HFFc6 (cell line): ENCODE measurements at regions not wholly inside any gene's neighbourhood (a gene's known extent, or its start where the extent isn't known, plus 50 kb on each side); places are given as distances from the start of the nearest gene placed in this dataset.

Experiments used
- DNase-seq: peaks from one replicate; pipeline ENCODE4 v3.0.0-alpha.2; 2018
- H3K27ac Mint-ChIP-seq: 2 replicates; pipeline ENCODE4 v1.8.0; 2020; ENCODE audit warnings: mild to moderate bottlenecking, mixed read lengths
- H3K27me3 Mint-ChIP-seq: 2 replicates; pipeline ENCODE4 v1.8.0; 2021; ENCODE audit warnings: mild to moderate bottlenecking, moderate library complexity, mixed read lengths; ENCODE audit not compliant: insufficient read depth
- H3K36me3 Mint-ChIP-seq: 2 replicates; pipeline ENCODE4 v1.8.0; 2021; ENCODE audit warnings: low read depth, mixed read lengths
- H3K4me1 Mint-ChIP-seq: 2 replicates; pipeline ENCODE4 v1.8.0; 2020; ENCODE audit warnings: low read depth, mixed read lengths
- H3K4me3 Mint-ChIP-seq: 2 replicates; pipeline ENCODE4 v1.8.0; 2020; ENCODE audit warnings: mild to moderate bottlenecking, moderate library complexity, mixed read lengths
- H3K9me3 Mint-ChIP-seq: 2 replicates; pipeline ENCODE4 v1.8.0; 2020; ENCODE audit warnings: mild to moderate bottlenecking, mixed read lengths
- TF ChIP-seq, protein P1 (sequence below): fragments of 200-600 bp; sonication (generic); IDR thresholded peaks from 2 replicates; pipeline ENCODE4 v1.5.0; 2021; ENCODE audit warnings: antibody characterized with exemption, mild to moderate bottlenecking

DNA sequence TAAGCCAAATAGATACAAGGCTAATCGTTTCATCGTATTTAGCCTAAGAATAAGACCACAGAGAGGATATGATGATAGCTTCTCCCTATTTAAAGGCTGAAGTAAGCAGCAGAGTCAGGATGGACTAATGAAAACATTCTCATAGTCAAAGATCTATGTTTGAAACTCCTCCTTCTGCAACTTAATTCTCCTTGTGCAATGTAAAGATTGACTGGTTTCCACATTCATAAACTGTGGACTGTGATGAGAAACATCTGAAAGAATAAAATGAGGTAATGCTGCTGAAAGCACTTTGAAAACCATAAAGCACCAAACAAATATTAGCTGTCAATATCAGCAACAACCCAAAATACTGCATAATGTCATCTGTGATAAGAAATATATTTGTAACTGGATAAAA lies 361.9 kb downstream of the CSNK1G3 start:
- H3K4me1 Mint-ChIP-seq = peaks cover 17% of the 10 kb centered on the region
- H3K36me3 Mint-ChIP-seq = no peaks in the 10 kb centered on the region
- DNase-seq = no peak
- no peaks in the 10 kb centered on the region for H3K9me3 Mint-ChIP-seq
- H3K27ac Mint-ChIP-seq = no peak overlapping the region
- H3K27me3 Mint-ChIP-seq = no peaks in the 10 kb centered on the region; the same call in 1 of the 2 replicates
- TF ChIP-seq, protein P1, sequence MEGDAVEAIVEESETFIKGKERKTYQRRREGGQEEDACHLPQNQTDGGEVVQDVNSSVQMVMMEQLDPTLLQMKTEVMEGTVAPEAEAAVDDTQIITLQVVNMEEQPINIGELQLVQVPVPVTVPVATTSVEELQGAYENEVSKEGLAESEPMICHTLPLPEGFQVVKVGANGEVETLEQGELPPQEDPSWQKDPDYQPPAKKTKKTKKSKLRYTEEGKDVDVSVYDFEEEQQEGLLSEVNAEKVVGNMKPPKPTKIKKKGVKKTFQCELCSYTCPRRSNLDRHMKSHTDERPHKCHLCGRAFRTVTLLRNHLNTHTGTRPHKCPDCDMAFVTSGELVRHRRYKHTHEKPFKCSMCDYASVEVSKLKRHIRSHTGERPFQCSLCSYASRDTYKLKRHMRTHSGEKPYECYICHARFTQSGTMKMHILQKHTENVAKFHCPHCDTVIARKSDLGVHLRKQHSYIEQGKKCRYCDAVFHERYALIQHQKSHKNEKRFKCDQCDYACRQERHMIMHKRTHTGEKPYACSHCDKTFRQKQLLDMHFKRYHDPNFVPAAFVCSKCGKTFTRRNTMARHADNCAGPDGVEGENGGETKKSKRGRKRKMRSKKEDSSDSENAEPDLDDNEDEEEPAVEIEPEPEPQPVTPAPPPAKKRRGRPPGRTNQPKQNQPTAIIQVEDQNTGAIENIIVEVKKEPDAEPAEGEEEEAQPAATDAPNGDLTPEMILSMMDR = no peak
- no peak overlapping the region for H3K4me3 Mint-ChIP-seq

DNA sequence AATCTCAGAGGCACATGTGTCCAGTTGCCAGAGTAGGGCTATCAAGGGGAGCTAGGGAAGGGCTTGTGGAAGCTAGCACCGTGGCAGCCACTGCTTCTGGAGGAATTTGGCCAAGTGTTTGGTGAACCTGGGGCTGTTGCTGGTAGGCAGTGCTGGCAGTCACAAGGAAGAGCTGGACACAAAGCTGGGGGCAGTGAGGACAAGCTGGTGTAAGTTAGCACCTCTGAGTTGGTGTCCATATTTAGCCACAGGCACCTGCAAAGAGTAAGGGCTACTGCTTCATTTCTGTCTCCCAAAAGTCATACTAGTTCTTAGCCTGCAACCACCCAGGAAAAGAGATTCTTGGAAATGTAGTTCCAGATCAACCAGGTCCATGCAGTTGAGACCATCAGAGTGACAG lies 359.4 kb downstream of the CSNK1G3 start:
- Mint-ChIP-seq H3K27ac (no peak overlapping the region), H3K36me3 (no peaks in the 10 kb centered on the region), H3K9me3 (no peaks in the 10 kb centered on the region), H3K4me3 (no peak overlapping the region), H3K4me1 (peaks cover 17% of the 10 kb centered on the region), H3K27me3 (no peaks in the 10 kb centered on the region; the same call in none of the 2 replicates)
- TF ChIP-seq, protein P1 = no peak
- DNase-seq = no peak

DNA sequence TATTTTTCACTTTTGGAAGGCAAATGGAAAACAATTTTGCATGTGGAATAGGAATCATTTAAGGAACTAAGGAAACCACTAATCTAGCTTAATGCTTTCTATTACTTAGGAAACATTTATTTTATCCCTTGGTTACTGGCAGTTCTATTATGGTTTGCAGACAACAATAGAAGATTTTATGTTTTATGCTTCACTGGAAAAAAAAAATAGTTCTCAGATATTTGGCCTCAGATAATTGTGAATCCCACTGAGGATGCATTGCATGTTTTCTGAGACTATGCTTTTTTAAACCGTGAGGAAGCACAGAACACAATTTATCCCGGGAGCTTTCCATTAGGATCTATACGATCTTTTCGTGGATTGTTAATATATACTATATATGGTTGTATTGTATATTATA lies 356.9 kb downstream of the CSNK1G3 start:
- no peaks in the 10 kb centered on the region for H3K36me3 Mint-ChIP-seq
- H3K9me3 Mint-ChIP-seq = no peaks in the 10 kb centered on the region
- no peak overlapping the region for H3K4me3 Mint-ChIP-seq
- TF ChIP-seq, protein P1 = no peak
- H3K4me1 Mint-ChIP-seq = no peaks in the 10 kb centered on the region
- DNase-seq = no peak
- H3K27ac Mint-ChIP-seq = no peak overlapping the region
- H3K27me3 Mint-ChIP-seq = no peaks in the 10 kb centered on the region; the same call in none of the 2 replicates

DNA sequence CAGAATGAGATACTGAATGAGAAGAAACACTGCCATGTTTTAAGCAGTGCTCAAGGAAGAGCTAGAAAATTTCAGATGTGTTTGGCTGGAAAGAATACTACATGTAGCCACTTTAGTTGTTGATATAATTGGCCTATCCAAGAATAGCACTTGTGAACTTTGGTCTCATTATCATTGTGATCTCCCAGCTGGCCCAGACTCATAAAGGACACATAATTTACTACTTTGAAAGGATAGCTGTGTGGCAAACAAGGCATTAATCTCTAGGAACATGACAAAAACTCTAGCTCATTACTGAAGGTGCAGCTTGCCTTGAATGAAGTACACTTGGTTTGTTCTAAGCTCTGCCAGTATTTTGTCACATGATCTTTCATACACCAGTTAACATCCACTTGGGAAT lies 356.3 kb downstream of the CSNK1G3 start:
- DNase-seq = no peak
- H3K4me3 Mint-ChIP-seq = no peak overlapping the region
- H3K36me3 Mint-ChIP-seq = no peaks in the 10 kb centered on the region
- TF ChIP-seq, protein P1 = no peak
- H3K27ac Mint-ChIP-seq = no peak overlapping the region
- no peaks in the 10 kb centered on the region for H3K4me1 Mint-ChIP-seq
- no peaks in the 10 kb centered on the region; the same call in none of the 2 replicates for H3K27me3 Mint-ChIP-seq
- no peaks in the 10 kb centered on the region for H3K9me3 Mint-ChIP-seq

DNA sequence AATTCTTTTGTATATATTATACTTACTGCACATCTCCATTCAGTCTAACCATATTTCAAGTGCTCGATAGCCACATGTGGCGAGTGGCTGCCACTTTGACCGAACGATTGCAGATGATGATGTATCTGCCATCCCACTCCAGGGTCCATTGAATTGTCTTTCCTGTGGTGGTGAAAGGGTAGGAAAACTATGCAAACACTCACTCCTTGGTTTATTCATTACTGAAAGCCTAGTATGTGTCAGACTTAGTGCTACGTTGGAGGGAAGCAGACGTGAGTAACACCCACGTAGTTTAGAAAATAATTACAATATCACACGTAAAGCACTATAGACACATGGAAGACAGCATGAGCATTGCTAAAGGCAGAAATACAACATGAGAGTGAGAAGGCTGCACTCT lies 353.7 kb downstream of the CSNK1G3 start:
- Mint-ChIP-seq H3K36me3 (no peaks in the 10 kb centered on the region), H3K27ac (no peak overlapping the region), H3K9me3 (no peaks in the 10 kb centered on the region), H3K4me1 (no peaks in the 10 kb centered on the region), H3K4me3 (no peak overlapping the region), H3K27me3 (peaks cover 4% of the 10 kb centered on the region; the same call in 1 of the 2 replicates)
- DNase-seq = no peak
- TF ChIP-seq, protein P1 = no peak

DNA sequence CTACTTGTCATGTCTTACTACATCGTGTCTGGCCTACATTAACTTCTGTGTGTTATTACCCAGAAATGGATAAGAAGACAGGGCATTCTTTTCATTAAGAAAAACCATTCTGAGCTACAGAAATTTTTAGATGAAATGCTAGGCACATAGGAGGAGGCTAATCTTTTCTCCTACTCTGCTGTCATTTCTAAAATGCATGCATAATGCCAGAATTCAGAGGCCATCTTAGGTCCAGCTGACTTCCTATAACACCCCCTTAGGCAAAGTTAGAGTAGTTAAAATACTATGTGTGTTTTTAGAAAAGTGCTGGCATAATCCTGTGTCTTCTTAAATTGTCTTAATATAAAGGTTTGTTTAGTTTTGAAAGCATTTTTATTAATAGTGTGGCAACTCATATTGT lies 352.6 kb downstream of the CSNK1G3 start:
- no peaks in the 10 kb centered on the region for H3K9me3 Mint-ChIP-seq
- TF ChIP-seq, protein P1 = no peak
- no peaks in the 10 kb centered on the region for H3K36me3 Mint-ChIP-seq
- no peak overlapping the region for H3K4me3 Mint-ChIP-seq
- no peak for DNase-seq
- H3K4me1 Mint-ChIP-seq = no peaks in the 10 kb centered on the region
- H3K27ac Mint-ChIP-seq = no peak overlapping the region
- peaks cover 4% of the 10 kb centered on the region; the same call in 1 of the 2 replicates for H3K27me3 Mint-ChIP-seq
